Ovary (tissue), 3 donors: ENCODE measurements at regions not wholly inside any gene's neighbourhood (a gene's known extent, or its start where the extent isn't known, plus 50 kb on each side); places are given as distances from the start of the nearest gene placed in this dataset.

Source experiments
- EP300 ChIP-seq: sonication (generic); formaldehyde crosslinking; IDR thresholded peaks from one replicate; pipeline ENCODE4 v1.6.1; 2017; ENCODE audit warnings: antibody characterized with exemption
- POLR2A ChIP-seq: fragments of 450-650 bp; IDR thresholded peaks from one replicate; pipeline ENCODE4 v1.6.1; 2017; ENCODE audit warnings: antibody characterized with exemption, mild to moderate bottlenecking, moderate library complexity
- TF ChIP-seq, protein P1 (sequence below), 3 donors: fragments of 450-650 bp in 2 of 3; fragments of 200-600 bp in 1 of 3; IDR thresholded peaks; one replicate each; pipeline versions ENCODE4 v1.5.1 to v1.8.0; 2016 to 2022; ENCODE audit warnings: antibody characterized with exemption in 3 of 3, mild to moderate bottlenecking in 1 of 3
- donor health status: DM: no; HTN: no; CAD: no.

DNA sequence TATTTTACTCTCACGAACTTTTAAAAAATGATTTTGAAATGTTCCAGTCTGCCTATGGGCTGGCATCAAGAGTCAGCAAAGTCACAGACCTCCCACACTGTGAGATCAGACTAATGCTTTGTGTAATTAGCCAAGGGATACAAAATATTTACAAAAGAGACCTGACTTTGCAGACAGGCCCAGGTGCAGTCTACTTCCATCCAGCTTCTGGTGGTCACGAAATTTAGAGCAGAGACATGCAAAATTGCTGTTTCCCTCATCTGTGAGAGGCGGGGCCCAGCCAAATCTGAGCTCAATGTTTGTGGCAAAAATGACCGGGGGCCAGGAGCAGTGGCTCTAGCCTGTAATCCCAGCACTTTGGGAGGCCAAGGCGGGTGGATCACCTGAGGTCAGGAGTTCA lies 82.5 kb upstream of the PITRM1 start:
- TF ChIP-seq, protein P1, sequence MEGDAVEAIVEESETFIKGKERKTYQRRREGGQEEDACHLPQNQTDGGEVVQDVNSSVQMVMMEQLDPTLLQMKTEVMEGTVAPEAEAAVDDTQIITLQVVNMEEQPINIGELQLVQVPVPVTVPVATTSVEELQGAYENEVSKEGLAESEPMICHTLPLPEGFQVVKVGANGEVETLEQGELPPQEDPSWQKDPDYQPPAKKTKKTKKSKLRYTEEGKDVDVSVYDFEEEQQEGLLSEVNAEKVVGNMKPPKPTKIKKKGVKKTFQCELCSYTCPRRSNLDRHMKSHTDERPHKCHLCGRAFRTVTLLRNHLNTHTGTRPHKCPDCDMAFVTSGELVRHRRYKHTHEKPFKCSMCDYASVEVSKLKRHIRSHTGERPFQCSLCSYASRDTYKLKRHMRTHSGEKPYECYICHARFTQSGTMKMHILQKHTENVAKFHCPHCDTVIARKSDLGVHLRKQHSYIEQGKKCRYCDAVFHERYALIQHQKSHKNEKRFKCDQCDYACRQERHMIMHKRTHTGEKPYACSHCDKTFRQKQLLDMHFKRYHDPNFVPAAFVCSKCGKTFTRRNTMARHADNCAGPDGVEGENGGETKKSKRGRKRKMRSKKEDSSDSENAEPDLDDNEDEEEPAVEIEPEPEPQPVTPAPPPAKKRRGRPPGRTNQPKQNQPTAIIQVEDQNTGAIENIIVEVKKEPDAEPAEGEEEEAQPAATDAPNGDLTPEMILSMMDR (IDR thresholded peaks at IDR 0.05): no peak
- no peak for TF ChIP-seq EP300
- TF ChIP-seq POLR2A: no peak
